Mesenchymal stem cell (in vitro differentiated cells and primary cell): ENCODE measurements at regions not wholly inside any gene's neighbourhood (a gene's known extent, or its start where the extent isn't known, plus 50 kb on each side); places are given as distances from the start of the nearest gene placed in this dataset.
"Not testable (repeated sequence)": the region's sequence is repeated elsewhere in the genome, so short reads cannot be mapped to it uniquely, and the experiment has no call there.

Experiments used
- DNase-seq: peaks from one replicate; pipeline ENCODE4 v3.0.0-alpha.2; 2013
- H2AFZ ChIP-seq: one replicate; pipeline ENCODE4 v1.6.1; 2013; ENCODE audit warnings: low read depth, mild to moderate bottlenecking, control low read depth, inconsistent platforms, low read length, moderate library complexity
- H2AK5ac ChIP-seq: 2 replicates; pipeline ENCODE4 v1.6.1; 2013; ENCODE audit warnings: low read length, moderate library complexity, mild to moderate bottlenecking, inconsistent platforms; ENCODE audit not compliant: severe bottlenecking
- H2BK120ac ChIP-seq: one replicate; pipeline ENCODE4 v1.6.1; 2013; ENCODE audit warnings: low read depth, mild to moderate bottlenecking, inconsistent platforms, low read length, moderate library complexity
- H2BK12ac ChIP-seq, 2 experiments: one replicate each; pipeline ENCODE4 v1.6.1; 2013; ENCODE audit warnings: inconsistent platforms in 2 of 2, low read length in 2 of 2, mild to moderate bottlenecking in 2 of 2, moderate library complexity in 2 of 2, control low read depth in 1 of 2
- H2BK15ac ChIP-seq: one replicate; pipeline ENCODE4 v1.6.1; 2013; ENCODE audit warnings: mild to moderate bottlenecking, low read depth, inconsistent platforms; ENCODE audit not compliant: poor library complexity, severe bottlenecking
- H2BK5ac ChIP-seq: 2 replicates; pipeline ENCODE4 v1.6.1; 2013; ENCODE audit warnings: low read depth, mild to moderate bottlenecking, low read length, control low read depth, inconsistent platforms; ENCODE audit not compliant: poor library complexity, severe bottlenecking
- H3K14ac ChIP-seq, 2 experiments: one replicate each; pipeline ENCODE4 v1.6.1; 2013; ENCODE audit warnings: inconsistent platforms in 2 of 2, low read length in 2 of 2, control low read depth in 1 of 2, mild to moderate bottlenecking in 1 of 2, moderate library complexity in 1 of 2
- H3K18ac ChIP-seq, 2 experiments: one replicate each; pipeline ENCODE4 v1.6.1; 2013; ENCODE audit warnings: inconsistent platforms in 2 of 2, low read length in 2 of 2, control low read depth in 1 of 2, low read depth in 1 of 2, mild to moderate bottlenecking in 1 of 2
- H3K23ac ChIP-seq, 2 experiments: one replicate each; pipeline ENCODE4 v1.6.1; 2013; ENCODE audit warnings: inconsistent platforms in 2 of 2, low read length in 2 of 2, mild to moderate bottlenecking in 2 of 2, moderate library complexity in 2 of 2, control low read depth in 1 of 2
- H3K27ac ChIP-seq: 2 replicates; pipeline ENCODE4 v1.5.1; 2013; ENCODE audit warnings: mild to moderate bottlenecking, moderate library complexity, low read length, control low read depth, inconsistent platforms; ENCODE audit not compliant: poor library complexity, severe bottlenecking
- H3K27me3 ChIP-seq, 2 experiments: 2 replicates each; pipeline versions ENCODE4 v1.6.1 to v1.7.0; 2013; ENCODE audit warnings: low read length in 2 of 2, mild to moderate bottlenecking in 2 of 2, moderate library complexity in 2 of 2, control low read depth in 1 of 2, inconsistent platforms in 1 of 2; ENCODE audit not compliant: control insufficient read depth in 1 of 2, insufficient read depth in 1 of 2
- H3K36me3 ChIP-seq, 2 experiments: 2 replicates each; pipeline versions ENCODE4 v1.6.1 to v1.7.0; 2013; ENCODE audit warnings: low read length in 2 of 2, control low read depth in 1 of 2, inconsistent platforms in 1 of 2, low read depth in 1 of 2, mild to moderate bottlenecking in 1 of 2; ENCODE audit not compliant: insufficient read depth in 2 of 2, control insufficient read depth in 1 of 2
- H3K4ac ChIP-seq, 2 experiments: one replicate each; pipeline ENCODE4 v1.6.1; 2013; ENCODE audit warnings: inconsistent platforms in 2 of 2, low read length in 2 of 2, mild to moderate bottlenecking in 2 of 2, moderate library complexity in 2 of 2, control low read depth in 1 of 2, low read depth in 1 of 2
- H3K4me1 ChIP-seq: 2 replicates; pipeline ENCODE4 v1.6.1; 2013; ENCODE audit warnings: low read depth, low read length, control low read depth; ENCODE audit not compliant: control insufficient read depth, insufficient read depth
- H3K4me2 ChIP-seq: 2 replicates; pipeline ENCODE4 v1.6.1; 2013; ENCODE audit warnings: low read length, mild to moderate bottlenecking, inconsistent platforms; ENCODE audit not compliant: poor library complexity, severe bottlenecking
- H3K4me3 ChIP-seq, 2 experiments: 2 replicates each; pipeline versions ENCODE4 v1.5.1 to v1.7.0; 2013; ENCODE audit warnings: low read length in 2 of 2, mild to moderate bottlenecking in 2 of 2, control low read depth in 1 of 2, low read depth in 1 of 2; ENCODE audit not compliant: insufficient read depth in 1 of 2
- H3K79me1 ChIP-seq: replicated peaks from 2 replicates; pipeline ENCODE4 v1.6.1; 2013; ENCODE audit warnings: mild to moderate bottlenecking, control low read depth, low read length, inconsistent platforms; ENCODE audit not compliant: poor library complexity, severe bottlenecking
- H3K9ac ChIP-seq: 2 replicates; pipeline ENCODE4 v1.7.0; 2013; ENCODE audit warnings: mild to moderate bottlenecking, low read length, moderate library complexity
- H3K9me3 ChIP-seq: 2 replicates; pipeline ENCODE4 v1.7.0; 2013; ENCODE audit warnings: mild to moderate bottlenecking, low read length; ENCODE audit not compliant: control insufficient read depth
- H4K8ac ChIP-seq: one replicate; pipeline ENCODE4 v1.6.1; 2013; ENCODE audit warnings: inconsistent platforms, mild to moderate bottlenecking, low read length, moderate library complexity
- H4K91ac ChIP-seq: one replicate; pipeline ENCODE4 v1.6.1; 2013; ENCODE audit warnings: mild to moderate bottlenecking, low read length, inconsistent platforms
- WGBS: methylation state at CpG from one replicate; pipeline ENCODE4 v1.1.7; 2013; ENCODE audit warnings: mixed read lengths; 5-methylcytosine and 5-hydroxymethylcytosine counted together

DNA sequence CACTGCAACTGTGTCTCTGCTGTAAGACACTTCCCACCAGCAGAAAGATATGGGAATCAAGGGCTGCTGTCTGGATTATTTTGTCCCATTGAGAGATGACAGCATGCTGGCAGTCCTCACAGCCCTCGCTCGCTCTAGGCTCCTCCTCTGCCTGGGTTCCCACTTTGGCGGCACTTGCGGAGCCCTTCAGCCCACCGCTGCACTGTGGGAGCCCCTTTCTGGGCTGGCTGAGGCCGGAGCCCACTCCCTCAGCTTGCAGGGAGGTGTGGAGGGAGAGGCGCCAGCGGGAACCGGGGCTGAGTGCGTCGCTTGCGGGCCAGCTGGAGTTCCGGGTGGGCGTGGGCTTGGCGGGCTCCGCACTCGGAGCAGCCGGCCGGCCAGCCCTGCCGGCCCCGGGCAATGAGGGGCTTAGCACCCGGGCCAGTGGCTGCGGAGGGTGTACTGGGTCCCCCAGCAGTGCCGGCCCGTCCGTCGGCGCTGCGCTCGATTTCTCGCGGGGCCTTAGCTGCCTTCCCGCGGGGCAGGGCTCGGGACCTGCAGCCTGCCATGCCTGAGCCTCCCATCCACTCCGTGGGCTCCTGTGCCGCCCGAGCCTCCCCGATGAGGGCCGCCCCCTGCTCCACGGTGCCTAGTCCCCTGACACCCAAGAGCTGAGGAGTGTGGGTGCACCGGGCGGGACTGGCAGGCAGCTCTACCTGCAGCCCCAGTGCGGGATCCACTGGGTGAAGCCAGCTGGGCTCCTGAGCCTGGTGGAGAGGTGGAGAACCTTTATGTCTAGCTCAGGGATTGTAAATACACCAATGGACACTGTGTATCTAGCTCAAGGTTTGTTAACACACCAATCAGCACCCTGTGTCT, 233.4 kb downstream of the VGLL3 start:
- H3K27me3 ChIP-seq, H4K91ac ChIP-seq, H3K23ac ChIP-seq, H4K8ac ChIP-seq, H3K4me2 ChIP-seq, H2AK5ac ChIP-seq, H3K4me3 ChIP-seq, H2AFZ ChIP-seq, H3K4me1 ChIP-seq, H3K36me3 ChIP-seq, H2BK15ac ChIP-seq, H3K27ac ChIP-seq, H2BK12ac ChIP-seq, H2BK5ac ChIP-seq, H3K18ac ChIP-seq, DNase-seq, H2BK120ac ChIP-seq, H3K4ac ChIP-seq, H3K9ac ChIP-seq, H3K14ac ChIP-seq, H3K9me3 ChIP-seq, H3K79me1 ChIP-seq: not testable (repeated sequence)
- whole genome bisulfite sequencing: 95% methylated on average over 40 of the region's 44 CpGs

DNA sequence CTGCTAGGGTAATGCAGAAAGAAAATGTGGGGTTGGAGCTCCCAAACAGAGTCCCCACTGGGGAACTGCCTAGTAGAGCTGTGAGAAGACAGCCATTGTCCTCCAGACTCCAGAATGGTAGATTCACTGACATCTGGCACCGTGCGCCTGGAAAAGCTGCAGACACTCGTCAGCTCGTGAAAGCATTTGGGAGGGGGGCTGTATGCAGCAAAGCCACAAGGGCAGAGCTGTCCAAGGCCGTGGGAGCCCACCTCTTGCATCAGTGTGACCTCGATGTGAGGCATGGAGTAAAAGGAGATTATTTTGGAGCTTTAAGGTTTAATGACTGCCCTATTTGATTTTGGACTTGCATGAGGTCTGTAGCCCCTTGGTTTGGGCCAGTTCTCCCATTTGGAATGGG, 242.9 kb downstream of the VGLL3 start:
- H3K4me3 ChIP-seq: no peak overlapping the region
- no peaks in the 10 kb centered on the region for H3K4me1 ChIP-seq
- H2AK5ac ChIP-seq: no peak overlapping the region
- H2BK12ac ChIP-seq: no peak overlapping the region
- no peaks in the 10 kb centered on the region for H3K27me3 ChIP-seq
- no peak overlapping the region for H3K4ac ChIP-seq
- no peak overlapping the region for H2BK120ac ChIP-seq
- no peak overlapping the region for H2AFZ ChIP-seq
- H3K4me2 ChIP-seq: no peak overlapping the region
- no peak for DNase-seq
- H3K79me1 ChIP-seq: no peaks in the 10 kb centered on the region
- H3K18ac ChIP-seq: no peak overlapping the region
- no peaks in the 10 kb centered on the region for H3K9me3 ChIP-seq
- H4K8ac ChIP-seq: no peak overlapping the region
- H3K27ac ChIP-seq: no peak overlapping the region
- 64% methylated on average over 6 of the region's 6 CpGs for WGBS
- no peak overlapping the region for H2BK5ac ChIP-seq
- no peak overlapping the region for H3K9ac ChIP-seq
- no peak overlapping the region for H4K91ac ChIP-seq
- no peaks in the 10 kb centered on the region for H3K36me3 ChIP-seq
- H3K14ac ChIP-seq: no peak overlapping the region
- no peak overlapping the region for H3K23ac ChIP-seq
- no peak overlapping the region for H2BK15ac ChIP-seq

DNA sequence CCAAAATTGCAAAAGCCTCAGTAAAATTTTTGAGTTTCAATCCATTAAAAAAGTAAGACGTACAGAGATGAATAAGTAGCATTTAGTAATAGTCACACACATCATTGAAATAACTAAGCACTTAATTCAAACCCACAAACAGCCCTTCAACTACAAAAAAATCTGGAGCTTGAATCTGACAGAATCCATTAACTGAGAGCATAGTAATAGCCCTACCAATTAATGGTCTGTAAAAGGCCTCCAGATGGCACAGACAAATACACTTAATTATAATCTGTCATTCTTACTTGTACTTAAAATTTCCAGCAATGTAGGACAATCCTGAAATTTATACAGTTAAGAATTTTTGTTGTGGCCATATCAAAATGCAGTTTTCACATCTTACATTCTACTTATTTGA, 246.9 kb downstream of the VGLL3 start:
- Histone ChIP-seq H3K4me3 (no peak overlapping the region), H3K9ac (no peak overlapping the region), H2BK5ac (no peak overlapping the region), H4K8ac (no peak overlapping the region), H3K14ac (no peak overlapping the region), H3K18ac (no peak overlapping the region), H2BK12ac (no peak overlapping the region), H3K4me2 (no peak overlapping the region), H3K79me1 (no peaks in the 10 kb centered on the region), H3K4ac (no peak overlapping the region), H3K27me3 (no peaks in the 10 kb centered on the region), H4K91ac (no peak overlapping the region), H2AFZ (no peak overlapping the region), H2AK5ac (no peak overlapping the region), H3K27ac (no peak overlapping the region), H2BK120ac (no peak overlapping the region), H3K23ac (no peak overlapping the region), H2BK15ac (no peak overlapping the region), H3K4me1 (no peaks in the 10 kb centered on the region), H3K9me3 (no peaks in the 10 kb centered on the region), H3K36me3 (no peaks in the 10 kb centered on the region)
- DNase-seq: no peak
- WGBS: no CpG with 5 or more reads among the region's 1 CpG

DNA sequence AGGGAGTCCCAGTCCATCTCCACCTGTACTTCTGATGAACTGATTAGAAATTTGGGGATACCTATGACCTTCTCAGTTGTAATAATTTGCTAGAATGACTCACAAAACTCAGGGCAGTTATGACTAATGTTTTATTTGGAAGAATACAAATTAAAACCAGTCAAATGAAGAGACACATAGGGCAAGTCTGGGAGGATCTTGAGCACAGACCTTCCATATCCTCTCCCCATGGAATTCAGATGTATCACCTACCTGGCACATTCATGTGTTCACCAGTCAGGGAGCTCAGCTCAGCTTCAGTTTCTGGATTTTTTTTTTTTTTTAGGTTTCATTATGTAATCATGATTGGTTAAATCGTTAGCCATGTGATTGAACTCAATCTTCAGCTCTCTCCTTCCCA, 247.7 kb downstream of the VGLL3 start:
- Histone ChIP-seq H2BK15ac (no peak overlapping the region), H3K23ac (no peak overlapping the region), H3K14ac (no peak overlapping the region), H3K27ac (no peak overlapping the region), H3K4me3 (no peak overlapping the region), H3K4me1 (no peaks in the 10 kb centered on the region), H3K79me1 (no peaks in the 10 kb centered on the region), H4K91ac (no peak overlapping the region), H3K36me3 (no peaks in the 10 kb centered on the region), H3K27me3 (no peaks in the 10 kb centered on the region), H2BK120ac (no peak overlapping the region), H2BK5ac (no peak overlapping the region), H2AFZ (no peak overlapping the region), H2BK12ac (no peak overlapping the region), H4K8ac (no peak overlapping the region), H2AK5ac (no peak overlapping the region), H3K9me3 (no peaks in the 10 kb centered on the region), H3K18ac (no peak overlapping the region), H3K4me2 (no peak overlapping the region), H3K4ac (no peak overlapping the region), H3K9ac (no peak overlapping the region)
- WGBS: 68% methylated on average over 1 of the region's 1 CpG
- DNase-seq: no peak
